Breast epithelium (tissue), 4 donors: ENCODE measurements at regions not wholly inside any gene's neighbourhood (a gene's known extent, or its start where the extent isn't known, plus 50 kb on each side); places are given as distances from the start of the nearest gene placed in this dataset.

Experiments used
- DNase-seq, 2 donors: peaks; one replicate each; pipeline ENCODE4 v3.0.0-alpha.2; 2019; ENCODE audit warnings: low spot score in 2 of 2
- H3K27ac ChIP-seq, 2 donors: fragments of 200-600 bp; sonication (generic) in 1 of 2; one replicate each; pipeline ENCODE4 v1.5.1; 2016 to 2019; ENCODE audit warnings: mild to moderate bottlenecking in 1 of 2
- H3K27me3 ChIP-seq, 2 donors: fragments of 200-600 bp; sonication (generic) in 1 of 2; one replicate each; pipeline versions ENCODE4 v1.5.1 to v1.6.0; 2017 to 2019; ENCODE audit warnings: control low read depth in 1 of 2, mild to moderate bottlenecking in 1 of 2
- H3K36me3 ChIP-seq: fragments of 200-600 bp; one replicate; pipeline ENCODE4 v1.5.1; 2019
- H3K4me1 ChIP-seq, 2 donors: fragments of 200-600 bp; sonication (generic); one replicate each; pipeline ENCODE4 v1.5.1; 2016 to 2019; ENCODE audit warnings: control low read depth in 1 of 2
- H3K4me3 ChIP-seq, 3 donors: fragments of 200-600 bp; sonication (generic); 1 replicate in 2 of 3; 2 replicates in 1 of 3; pipeline ENCODE4 v1.5.1; 2016 to 2019; ENCODE audit warnings: mild to moderate bottlenecking in 3 of 3, moderate library complexity in 2 of 3
- H3K9me3 ChIP-seq, 2 donors: fragments of 200-600 bp; sonication (generic) in 1 of 2; one replicate each; pipeline ENCODE4 v1.5.1; 2016 to 2019; ENCODE audit warnings: control low read depth in 1 of 2
- POLR2A ChIP-seq: fragments of 450-650 bp; IDR thresholded peaks from one replicate; pipeline ENCODE4 v1.6.1; 2016; ENCODE audit warnings: antibody characterized with exemption, mild to moderate bottlenecking, moderate library complexity
- POLR2AphosphoS5 ChIP-seq, 3 donors: sonication (generic); formaldehyde crosslinking; IDR thresholded peaks; one replicate each; pipeline ENCODE4 v1.6.1; 2017; ENCODE audit warnings: antibody characterized with exemption in 3 of 3
- intact Hi-C: fragments of 100-400 bp; cut with DNase I; formaldehyde crosslinking; loops from one replicate; pipeline ENCODE4 v1.15.1; 2023; ENCODE audit warnings: low total_unique reads
- TF ChIP-seq, protein P1 (sequence below), 3 donors: fragments of 450-650 bp; IDR thresholded peaks; one replicate each; pipeline ENCODE4 v1.5.1; 2016 to 2017; ENCODE audit warnings: antibody characterized with exemption in 3 of 3, mild to moderate bottlenecking in 3 of 3, moderate library complexity in 3 of 3

DNA sequence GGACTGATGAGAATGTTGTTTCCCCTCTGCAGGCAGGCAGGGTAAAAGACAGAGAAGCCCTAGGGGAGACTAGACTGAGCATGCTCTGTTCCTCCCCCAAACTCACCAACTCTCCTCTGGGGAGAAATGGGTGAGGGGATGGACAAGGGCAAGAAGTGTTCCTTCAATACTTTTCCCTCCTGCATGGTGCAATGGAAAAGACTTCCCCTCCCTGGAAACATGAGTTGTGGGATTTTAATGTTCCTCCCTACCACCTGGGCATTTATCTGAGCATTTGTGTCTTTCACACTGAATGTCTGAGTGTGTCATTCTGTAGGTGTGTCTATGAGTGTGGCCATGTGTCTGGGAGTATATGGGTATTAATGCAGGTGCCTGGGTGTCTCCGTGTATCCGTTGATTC lies 275.7 kb downstream of the C1orf94 start:
- Histone ChIP-seq H3K36me3 (no peaks in the 10 kb centered on the region), H3K4me3 (no peak overlapping the region), H3K27me3 (no peaks in the 10 kb centered on the region), H3K4me1 (no peaks in the 10 kb centered on the region), H3K9me3 (no peaks in the 10 kb centered on the region), H3K27ac (no peak overlapping the region)
- no peak for DNase-seq
- TF ChIP-seq POLR2AphosphoS5 (IDR thresholded peaks at IDR 0.05): no peak
- TF ChIP-seq, protein P1, sequence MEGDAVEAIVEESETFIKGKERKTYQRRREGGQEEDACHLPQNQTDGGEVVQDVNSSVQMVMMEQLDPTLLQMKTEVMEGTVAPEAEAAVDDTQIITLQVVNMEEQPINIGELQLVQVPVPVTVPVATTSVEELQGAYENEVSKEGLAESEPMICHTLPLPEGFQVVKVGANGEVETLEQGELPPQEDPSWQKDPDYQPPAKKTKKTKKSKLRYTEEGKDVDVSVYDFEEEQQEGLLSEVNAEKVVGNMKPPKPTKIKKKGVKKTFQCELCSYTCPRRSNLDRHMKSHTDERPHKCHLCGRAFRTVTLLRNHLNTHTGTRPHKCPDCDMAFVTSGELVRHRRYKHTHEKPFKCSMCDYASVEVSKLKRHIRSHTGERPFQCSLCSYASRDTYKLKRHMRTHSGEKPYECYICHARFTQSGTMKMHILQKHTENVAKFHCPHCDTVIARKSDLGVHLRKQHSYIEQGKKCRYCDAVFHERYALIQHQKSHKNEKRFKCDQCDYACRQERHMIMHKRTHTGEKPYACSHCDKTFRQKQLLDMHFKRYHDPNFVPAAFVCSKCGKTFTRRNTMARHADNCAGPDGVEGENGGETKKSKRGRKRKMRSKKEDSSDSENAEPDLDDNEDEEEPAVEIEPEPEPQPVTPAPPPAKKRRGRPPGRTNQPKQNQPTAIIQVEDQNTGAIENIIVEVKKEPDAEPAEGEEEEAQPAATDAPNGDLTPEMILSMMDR (IDR thresholded peaks at IDR 0.05): no peak
- no peak for TF ChIP-seq POLR2A
- intact Hi-C loops: no loop called here

- no peaks in the 10 kb centered on the region for H3K9me3 ChIP-seq
- no peak for DNase-seq
- no peaks in the 10 kb centered on the region for H3K36me3 ChIP-seq
- H3K4me1 ChIP-seq: no peaks in the 10 kb centered on the region
- no peaks in the 10 kb centered on the region for H3K27me3 ChIP-seq
- H3K4me3 ChIP-seq: no peak overlapping the region
- TF ChIP-seq POLR2AphosphoS5 (IDR thresholded peaks at IDR 0.05): no peak
- TF ChIP-seq POLR2A: no peak
- TF ChIP-seq, protein P1 (IDR thresholded peaks at IDR 0.05): no peak
- no peak overlapping the region for H3K27ac ChIP-seq
- intact Hi-C loops: no loop called here
These were observed 278.4 kb downstream of the C1orf94 start for GRCh38 chr1:34455121-34455520.

GRCh38 chr1:34460193-34460592 lies 283.5 kb downstream of the C1orf94 start:
- no peak overlapping the region for H3K27ac ChIP-seq
- no peaks in the 10 kb centered on the region for H3K27me3 ChIP-seq
- H3K36me3 ChIP-seq: no peaks in the 10 kb centered on the region
- H3K4me1 ChIP-seq: no peaks in the 10 kb centered on the region
- no peak for DNase-seq
- no peaks in the 10 kb centered on the region for H3K9me3 ChIP-seq
- H3K4me3 ChIP-seq: no peak overlapping the region
- intact Hi-C loops: no loop called here
- TF ChIP-seq POLR2A: no peak
- TF ChIP-seq, protein P1 (IDR thresholded peaks at IDR 0.05): peak in 1 of 3 donors; percentile 19

GRCh38 chr1:34470401-34470800 lies 284.4 kb upstream of the GJB5 start:
- intact Hi-C loops: no loop called here
- no peak for DNase-seq

GRCh38 chr1:34474566-34474965 lies 280.3 kb upstream of the GJB5 start:
- no peak for DNase-seq
- H3K36me3 ChIP-seq: no peaks in the 10 kb centered on the region
- no peak overlapping the region for H3K4me3 ChIP-seq
- no peaks in the 10 kb centered on the region for H3K4me1 ChIP-seq
- no peak overlapping the region for H3K27ac ChIP-seq
- no peak for TF ChIP-seq POLR2AphosphoS5 (IDR thresholded peaks at IDR 0.05)
- TF ChIP-seq, protein P1 (IDR thresholded peaks at IDR 0.05): no peak
- no peak for TF ChIP-seq POLR2A
- intact Hi-C loops: no loop called here
- no peaks in the 10 kb centered on the region for H3K9me3 ChIP-seq
- H3K27me3 ChIP-seq: peaks cover 0 to 14% of the 10 kb centered on the region in 2 donors

More at GRCh38 chr1:34470401-34470800, 284.4 kb upstream of the GJB5 start:
- Histone ChIP-seq H3K36me3 (no peaks in the 10 kb centered on the region), H3K9me3 (peaks cover 0 to 7% of the 10 kb centered on the region in 2 donors), H3K4me1 (no peaks in the 10 kb centered on the region), H3K27ac (no peak overlapping the region), H3K27me3 (peaks cover 0 to 9% of the 10 kb centered on the region in 2 donors), H3K4me3 (no peak overlapping the region)
- TF ChIP-seq, protein P1 (IDR thresholded peaks at IDR 0.05): no peak
- TF ChIP-seq POLR2A (no peak), POLR2AphosphoS5 (IDR thresholded peaks at IDR 0.05) (no peak)
